SW 1271 (cell line): ENCODE measurements at regions not wholly inside any gene's neighbourhood (a gene's known extent, or its start where the extent isn't known, plus 50 kb on each side); places are given as distances from the start of the nearest gene placed in this dataset.

Experiments
- DNase-seq, 2 experiments: peaks; one replicate each; lab custom pipeline; 2025; lab: John Stamatoyannopoulos, UW

DNA sequence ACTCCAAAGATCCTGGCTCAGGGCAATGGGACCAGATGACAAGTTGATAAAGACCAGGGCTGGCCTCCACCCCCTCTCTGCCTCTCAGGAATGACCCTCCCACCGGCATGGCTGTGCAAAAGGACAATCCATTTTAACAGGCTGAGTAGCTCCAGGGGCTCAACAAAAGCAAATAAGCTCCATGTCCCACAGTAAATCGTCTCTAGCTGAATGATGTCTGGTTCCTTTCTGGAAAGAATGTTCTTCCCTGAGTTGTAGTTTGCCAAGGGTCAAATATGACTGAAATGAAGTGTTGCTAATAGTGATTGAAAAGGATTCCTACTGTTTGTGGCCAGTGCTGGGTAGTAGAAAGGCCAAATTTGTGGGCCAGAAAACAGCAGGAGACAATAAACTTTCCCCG lies 434.4 kb upstream of the ETAA1 start:
- DNase-seq = no peak

DNA sequence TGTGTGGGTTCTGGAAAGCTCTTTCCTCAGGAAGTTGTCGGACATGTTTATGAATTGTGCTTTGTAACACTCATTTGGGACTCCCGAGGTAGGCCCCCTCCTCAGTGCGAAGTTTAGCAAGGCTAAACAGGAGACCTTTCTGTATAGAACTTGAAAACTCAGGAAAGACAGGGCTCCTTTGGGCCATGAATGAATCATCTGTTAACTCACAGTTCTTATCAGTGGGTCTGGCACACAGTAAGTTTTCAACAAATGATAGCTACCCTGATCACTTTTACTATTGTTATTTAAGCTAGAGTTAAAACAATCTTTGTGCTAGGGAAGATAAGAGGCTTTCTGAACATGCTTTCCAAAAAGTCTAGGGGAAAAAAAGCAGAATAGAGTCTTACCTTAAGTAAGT lies 430.5 kb upstream of the ETAA1 start:
- DNase-seq = no peak

DNA sequence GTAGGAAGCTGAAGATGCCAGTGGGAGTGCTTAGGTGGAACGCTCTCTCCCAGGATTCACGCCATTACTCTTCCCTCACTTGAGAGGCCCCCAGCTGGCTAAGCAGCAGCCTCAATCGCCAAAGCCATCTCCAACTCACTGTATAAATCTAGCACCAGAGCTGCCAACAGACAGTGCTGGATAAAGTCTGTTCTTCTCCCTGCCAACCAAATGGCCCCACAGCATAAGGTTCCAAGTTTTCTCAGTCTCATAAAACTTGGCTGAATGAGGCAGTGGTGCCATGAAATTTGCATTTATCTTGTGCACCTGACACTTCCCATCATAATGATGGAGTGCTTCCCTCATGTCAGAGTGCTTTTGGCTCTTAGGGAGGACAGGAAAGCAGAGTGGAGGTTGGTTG lies 428.2 kb upstream of the ETAA1 start:
- no peak for DNase-seq

DNA sequence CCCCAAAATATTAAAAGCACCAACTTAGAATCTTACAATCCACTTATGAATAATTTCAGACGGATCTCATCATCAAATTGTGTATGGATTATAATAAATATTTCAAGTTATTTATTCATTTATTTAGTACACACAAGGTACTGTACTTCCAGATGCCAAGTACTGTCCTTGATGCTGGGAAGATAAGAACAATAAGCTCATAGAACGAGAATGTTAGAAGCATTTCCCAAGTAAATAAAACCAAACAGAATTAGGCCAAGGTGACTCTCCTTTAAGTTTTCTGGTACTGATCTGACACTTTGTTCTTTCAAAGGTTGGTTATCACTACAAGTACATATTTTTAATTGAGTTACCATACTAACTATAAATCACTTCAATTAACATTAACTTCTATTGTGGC lies 416.1 kb upstream of the ETAA1 start:
- no peak for DNase-seq

DNA sequence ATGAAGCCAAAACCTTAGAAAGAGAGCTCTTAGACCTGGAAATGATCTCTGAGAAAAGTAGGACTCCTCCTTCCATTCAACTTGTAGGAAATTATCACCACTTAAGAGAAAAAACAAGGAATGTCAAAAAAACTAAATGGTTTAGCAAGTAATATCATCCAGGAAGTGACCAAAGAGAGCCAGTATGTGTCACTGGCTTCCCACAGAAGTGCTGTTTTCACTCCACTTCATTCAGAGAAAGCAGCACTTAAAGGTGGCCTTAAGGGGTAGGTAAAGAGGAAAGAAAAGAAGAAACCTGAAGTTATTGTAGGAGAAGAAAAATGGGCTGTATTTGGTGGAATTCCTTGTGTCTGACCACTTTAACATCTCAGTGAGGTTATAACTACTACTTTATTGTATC lies 414.4 kb upstream of the ETAA1 start:
- DNase-seq = no peak

DNA sequence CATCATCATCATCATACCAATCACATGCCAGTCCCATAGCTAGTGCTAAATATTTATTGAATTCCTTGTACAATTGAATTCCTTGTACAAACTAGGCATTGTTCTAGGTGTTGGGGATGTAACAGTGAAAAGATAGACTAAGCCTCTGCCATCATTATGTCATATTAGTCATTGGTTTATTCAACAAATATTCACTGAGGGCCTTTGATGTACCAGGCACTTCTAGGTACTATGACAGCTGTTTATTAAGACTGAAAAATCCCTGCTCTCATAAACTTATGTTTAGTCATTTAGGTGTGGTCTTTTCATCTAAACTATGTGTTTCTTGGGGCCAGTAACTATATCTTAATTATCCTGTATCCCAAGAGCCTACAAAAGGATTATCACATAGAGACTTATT lies 412.3 kb upstream of the ETAA1 start:
- no peak for DNase-seq

DNA sequence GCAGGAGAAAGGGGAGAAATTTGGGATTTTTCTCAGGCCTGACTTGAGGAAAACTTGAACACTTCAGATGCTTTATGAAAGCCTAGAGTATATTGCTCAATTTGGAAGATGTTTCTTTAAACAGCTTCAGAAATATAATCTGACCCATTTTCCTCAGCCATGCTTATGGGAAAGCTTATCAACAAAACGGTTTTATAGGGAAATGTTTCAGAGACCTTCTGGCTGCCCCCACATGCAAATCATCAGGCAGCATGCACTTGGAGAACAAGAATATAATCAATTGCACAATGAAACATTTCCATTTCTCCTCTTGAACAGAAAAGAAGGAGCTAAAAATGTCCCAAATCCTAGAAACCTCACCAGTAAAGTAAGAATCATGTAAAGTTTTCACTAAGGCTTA lies 411.2 kb upstream of the ETAA1 start:
- DNase-seq = no peak

DNA sequence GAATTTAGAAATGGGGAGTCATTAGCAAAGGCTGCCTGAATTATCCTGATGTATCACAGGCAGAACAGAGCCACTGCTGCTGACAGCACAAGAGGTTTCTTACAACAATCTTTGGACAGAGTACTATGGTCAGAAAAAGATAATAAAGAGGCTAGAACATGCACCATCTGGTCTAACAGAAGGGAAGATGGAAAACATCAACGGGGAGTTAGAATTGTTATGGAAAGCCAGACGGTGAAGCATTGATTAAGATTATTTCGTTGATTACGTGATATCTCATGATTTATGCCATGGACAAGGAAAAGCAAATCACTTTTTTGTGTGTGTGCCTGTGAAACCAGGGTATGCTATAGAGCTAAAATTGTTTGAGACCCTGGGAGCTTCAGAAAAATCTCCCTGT lies 409.4 kb upstream of the ETAA1 start:
- no peak for DNase-seq

DNA sequence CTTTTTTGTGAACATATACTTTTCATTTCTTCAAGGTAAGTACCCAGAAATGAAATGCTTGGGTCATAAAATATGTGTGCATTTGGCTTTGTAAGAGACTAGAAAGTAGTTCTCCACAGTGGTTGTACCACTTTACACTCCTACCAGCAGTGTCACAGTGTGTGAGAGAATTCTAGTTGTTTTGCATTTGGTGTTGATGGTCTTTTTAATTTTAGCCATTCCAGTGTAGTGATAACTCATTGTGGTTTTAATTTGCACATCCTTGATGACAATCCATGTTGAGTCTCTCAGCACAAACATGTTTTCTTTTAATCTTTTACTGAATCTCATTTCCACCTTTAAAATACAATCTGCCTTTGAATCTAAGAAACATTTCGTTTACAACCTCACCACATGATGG lies 402.5 kb upstream of the ETAA1 start:
- DNase-seq = no peak

DNA sequence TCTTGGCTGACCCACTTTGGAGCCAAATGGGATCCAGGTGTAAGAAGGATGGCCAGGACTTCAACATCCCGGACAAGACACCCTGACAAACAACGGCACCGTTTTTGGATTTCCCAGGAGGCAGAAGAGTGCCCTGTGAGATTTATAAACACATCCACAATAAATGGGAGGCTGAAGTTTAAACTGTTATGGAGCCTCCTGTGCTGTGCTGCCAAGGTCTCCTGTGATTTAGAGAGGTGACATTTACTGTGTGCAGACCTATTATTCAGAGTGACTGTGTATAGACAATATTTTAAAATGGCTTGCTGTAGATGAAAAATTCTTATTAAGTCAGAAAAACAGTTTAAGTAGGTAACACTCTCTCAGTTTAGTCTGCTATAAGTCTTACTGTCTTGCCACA lies 401.5 kb upstream of the ETAA1 start:
- DNase-seq = no peak

DNA sequence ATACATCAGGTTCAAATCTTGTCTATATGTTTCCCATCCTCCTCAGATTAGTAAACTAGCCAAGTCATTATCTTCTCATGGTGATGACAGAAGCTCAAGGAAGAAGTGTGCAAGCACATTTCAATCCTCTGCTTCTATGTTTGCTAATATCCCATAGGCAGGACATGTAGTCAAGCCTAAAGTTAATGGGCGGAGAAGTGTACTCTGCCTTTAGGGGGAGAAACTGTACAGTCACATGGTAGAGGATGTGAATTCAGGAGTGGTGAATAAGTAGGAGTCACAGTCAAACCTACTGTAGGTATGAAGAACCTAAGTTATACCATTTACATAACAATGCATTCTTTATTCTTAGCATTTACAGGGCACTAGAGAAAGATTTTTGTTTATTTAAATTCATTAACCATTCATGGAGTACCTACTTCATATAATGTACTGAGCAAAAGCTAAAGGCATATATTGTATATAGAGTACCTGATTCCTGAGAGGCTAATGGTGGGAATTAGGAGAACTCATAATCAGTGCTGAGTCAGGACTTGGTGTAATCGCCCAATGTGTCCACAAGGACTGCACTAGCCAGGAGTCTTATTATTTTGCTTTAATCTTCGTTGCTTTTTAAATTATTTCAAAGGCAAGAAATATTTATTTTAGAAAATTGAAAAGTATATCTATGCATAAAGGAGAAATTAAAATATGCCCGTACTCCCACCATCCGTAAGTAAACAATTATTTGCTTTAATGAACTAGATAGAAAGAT lies 394.3 kb upstream of the ETAA1 start:
- DNase-seq = no peak

DNA sequence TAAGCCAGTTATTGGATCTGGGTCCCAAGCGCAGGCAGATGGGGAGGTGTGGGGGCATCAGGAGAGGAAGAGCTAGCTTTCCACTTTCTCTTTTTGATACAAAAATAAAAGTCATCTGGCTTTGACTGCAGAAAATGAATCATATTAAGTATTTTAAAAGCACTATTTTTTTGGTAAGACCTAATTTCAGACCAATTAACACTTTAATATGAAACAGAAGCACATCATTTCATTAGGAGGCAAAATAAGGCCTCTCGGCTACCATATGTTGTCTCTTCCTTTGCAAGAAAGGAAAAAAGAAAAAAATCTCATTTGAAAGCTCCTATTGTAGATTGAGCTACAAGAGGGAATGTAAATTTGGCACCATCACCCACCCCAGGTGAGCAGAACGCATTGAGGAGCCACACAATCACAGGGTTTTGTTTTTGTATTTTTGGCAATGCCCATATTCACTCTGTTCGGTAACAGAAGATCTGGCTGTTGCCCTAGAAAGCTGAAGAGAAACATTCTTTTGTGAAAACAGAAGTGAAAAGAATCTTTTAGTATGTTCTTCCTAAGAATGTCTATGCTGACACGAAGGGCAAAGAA lies 390.7 kb upstream of the ETAA1 start:
- DNase-seq = no peak

DNA sequence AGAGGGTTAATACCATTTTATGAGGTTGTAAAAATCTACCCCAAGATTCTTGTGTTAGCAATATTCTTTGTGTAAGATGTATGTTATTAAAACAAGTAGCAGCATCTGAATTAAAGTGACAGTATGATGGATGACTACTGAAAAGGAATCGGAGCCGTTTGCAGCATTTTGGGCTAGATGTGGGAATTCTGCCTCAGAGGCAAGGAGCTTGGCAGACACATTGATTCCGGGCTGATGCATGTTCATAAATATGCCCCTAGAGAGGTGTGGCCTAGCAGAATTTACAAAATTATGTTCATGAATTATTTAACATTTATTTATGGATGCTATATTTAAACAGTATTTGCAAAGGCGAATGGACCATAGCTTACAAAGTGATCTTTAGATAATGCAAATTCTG lies 389.0 kb upstream of the ETAA1 start:
- no peak for DNase-seq

DNA sequence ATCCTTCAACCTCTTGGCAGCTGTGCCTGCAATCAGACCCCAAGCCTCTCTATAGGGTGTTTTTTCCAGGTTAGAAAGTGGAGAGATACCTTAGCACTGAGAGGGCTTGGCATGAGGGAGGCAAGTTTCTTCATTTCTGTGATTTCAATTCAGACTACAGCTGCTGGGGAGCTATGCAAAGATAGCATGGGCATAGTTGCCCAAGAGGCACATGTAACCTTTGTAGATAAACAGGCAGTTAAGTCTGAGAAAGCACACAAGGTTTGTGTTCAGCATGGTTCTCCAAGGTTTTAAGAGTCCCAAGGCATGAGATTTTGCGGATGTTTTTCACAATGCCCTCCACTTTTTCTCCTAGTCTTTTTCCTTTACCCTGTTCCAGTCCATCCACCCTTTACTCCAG lies 385.0 kb upstream of the ETAA1 start:
- no peak for DNase-seq

DNA sequence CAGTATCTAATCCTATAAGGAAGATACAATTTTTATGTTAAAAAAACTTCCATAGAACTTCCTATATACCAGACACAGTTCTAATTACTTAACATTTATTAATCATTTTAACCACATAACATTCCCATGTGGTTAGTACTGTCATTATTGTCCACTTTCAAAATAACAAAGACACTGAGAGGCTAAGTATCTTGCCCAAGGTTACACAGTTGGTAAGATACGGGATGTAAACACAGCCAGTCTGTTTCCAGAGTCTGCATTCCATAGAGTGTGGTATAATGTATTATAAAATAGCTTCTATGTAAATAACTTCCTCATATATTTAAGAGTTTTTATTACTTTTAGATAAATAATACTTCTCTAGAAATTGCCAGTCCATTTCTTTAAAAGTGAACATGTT lies 383.3 kb upstream of the ETAA1 start:
- no peak for DNase-seq

DNA sequence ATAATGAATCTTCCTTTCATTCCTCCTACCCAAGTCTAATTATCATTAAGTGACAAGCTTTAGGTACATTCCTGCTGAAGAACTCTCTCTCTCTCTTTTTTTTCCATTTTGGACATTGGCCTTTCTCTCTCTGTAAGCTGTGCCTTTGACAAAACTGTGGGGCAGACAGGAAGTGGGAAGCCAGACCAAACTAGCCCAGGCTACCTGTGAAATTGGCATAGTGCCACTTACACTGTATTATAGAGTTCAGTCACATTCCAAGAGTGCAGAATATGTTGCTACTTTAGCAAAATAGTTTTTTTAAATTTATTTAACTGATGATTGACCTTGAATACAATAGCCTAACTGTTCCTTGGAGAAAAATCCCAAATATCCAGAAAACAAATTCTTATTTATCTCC lies 381.5 kb upstream of the ETAA1 start:
- no peak for DNase-seq

DNA sequence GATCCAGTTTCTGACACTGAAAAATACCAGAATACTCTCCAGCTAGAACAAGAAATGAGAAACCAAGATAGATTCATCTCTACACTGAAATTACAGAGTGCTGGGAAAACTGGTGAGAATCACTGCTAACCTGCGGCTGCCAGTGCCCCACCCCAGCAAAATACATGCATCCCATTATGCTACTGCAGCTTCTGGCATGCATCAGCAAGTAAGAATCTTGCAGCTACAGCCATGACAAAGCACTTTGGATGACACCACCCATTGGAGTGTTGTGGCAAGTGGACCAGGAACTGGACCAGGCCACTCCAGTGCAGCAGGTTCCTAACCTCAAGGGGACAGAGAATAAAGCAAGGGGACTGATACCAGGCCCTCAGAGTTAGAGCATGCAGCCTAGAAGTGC lies 378.8 kb upstream of the ETAA1 start:
- no peak for DNase-seq

DNA sequence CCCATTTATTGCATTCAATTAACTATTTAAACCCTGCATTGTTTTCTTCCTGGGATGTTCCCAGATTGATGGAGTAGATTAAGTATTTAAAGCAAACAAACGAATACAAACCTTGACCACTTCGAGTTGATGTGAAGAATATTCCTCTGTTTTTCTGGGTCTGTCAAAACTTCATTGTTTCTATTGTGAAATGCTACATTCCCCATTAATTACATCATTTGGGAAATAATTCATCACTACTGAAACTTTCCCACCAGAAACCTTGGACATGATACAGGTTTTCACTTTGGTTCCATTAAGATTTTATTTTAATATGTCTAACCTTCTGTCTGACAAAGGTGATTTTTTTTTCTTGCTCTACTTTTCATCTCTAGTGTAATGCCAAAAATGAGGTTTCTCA lies 365.1 kb upstream of the ETAA1 start:
- no peak for DNase-seq

DNA sequence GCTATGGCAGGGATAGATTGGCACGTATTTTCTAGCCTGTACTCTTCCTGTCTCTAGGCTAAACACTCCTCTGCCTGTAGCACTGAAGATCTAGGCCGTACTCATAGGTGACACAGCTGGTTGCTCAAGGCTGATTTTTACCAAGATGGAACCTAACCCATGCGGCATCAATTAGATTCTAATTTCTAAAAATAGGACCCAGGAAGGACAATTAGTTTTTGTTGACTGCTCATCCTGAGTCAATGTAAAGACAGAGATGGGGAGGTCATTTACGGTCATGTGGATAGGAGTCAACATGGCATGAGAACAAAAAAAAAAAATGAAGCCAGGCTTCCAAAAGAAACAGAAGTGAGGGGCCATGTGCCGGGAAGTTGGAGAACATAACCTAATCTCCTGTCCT lies 360.7 kb upstream of the ETAA1 start:
- no peak for DNase-seq

DNA sequence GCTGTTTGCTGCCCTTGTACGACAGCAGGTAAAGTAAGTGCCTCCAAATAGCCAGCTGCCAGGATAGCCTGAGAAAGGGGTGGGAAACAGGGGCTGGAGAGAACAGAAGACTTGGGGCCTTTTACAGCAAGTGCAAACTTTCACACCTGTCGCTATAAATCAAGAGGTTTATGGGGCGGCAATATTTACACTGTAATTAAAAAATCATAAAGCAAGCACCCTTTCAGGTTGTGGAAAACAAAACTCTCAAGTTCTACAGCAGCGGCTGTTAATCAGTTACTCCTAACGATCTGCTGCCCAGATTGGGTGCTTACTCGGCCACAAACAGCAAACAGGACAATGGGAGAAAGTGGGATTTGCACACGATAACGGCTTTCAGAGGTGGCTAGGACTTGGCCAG lies 359.5 kb upstream of the ETAA1 start:
- no peak for DNase-seq

DNA sequence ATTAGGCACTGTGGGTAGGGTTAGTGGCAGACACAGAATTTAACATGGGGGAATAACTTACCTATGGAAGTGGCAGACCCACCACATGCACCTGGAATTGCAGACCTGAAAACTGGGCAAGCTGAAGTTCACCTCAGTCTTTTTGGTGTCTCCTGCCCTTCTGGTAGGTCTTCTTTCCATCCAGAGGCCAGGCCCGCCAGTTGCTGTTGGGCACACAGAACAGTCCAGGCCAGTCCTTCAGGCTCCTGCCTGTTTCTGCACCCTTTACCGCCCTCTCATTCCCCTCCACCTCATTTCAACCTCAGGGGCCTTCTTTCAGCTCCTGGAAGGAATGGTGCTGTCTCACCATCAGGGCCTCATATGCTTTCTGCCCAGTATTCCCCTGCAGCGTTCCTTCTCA lies 358.9 kb upstream of the ETAA1 start:
- no peak for DNase-seq

DNA sequence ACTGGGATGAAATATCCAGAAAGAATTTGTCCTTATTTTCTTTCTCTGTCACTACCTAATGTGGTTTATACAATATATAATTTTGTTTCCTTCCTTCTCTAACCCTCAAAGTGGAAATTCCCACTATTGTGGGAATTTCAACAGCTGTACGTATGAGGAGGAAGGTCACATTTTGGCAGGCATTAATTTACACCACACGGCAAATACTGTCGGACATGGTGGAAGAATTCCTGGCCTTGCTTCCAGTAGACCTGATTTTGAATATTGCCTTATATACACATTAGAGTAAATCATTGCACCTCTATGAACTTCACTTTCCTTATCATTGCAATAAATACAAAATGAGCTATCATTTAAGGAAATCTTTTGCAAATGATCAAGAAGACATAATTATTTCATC lies 358.1 kb upstream of the ETAA1 start:
- DNase-seq = no peak

DNA sequence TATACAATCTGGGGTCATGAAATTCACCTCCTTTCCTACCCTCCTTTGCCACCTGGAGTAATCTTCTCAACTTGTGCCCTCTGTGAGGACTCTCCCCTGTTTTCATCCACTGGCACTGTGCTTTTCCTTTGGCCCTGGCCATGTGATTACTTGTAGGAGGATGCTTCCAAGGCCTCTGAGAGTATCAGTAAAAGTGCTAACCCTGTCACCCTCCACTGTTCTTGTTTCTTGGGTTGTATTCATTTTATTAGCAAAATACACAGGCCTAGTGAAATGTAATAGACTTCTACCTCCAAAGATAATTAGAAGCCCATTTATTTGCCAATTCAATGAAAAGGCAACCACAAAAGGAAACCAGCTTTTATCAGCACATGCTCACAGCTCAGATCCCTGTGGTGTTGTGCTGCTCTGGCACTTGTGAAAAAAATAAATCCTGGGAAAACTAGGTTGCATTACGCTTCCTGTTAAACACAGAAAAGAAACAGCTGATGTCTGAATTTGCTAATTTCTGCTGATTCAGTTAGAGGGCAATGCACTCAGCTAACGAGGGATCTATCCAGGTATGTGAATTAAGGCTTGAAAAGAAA lies 357.5 kb upstream of the ETAA1 start:
- DNase-seq = no peak

DNA sequence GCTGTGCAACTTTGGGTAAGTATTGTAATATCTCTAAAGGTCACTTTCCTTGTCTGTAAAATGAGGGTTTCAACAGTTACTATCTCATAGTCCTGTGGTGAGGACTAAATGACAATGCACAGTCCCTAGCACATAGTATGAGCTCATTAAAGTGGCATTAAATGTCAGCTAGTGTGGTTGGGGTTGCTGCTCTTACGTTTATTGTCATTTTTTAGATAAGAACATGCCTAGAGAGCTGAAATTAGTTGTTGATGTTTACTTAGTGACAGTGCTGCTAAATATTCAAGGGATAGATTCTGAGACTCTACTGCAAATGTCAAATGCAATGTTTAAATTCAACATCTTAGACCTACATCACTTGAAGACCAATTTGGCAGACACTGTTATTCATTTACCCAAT lies 356.1 kb upstream of the ETAA1 start:
- DNase-seq = no peak
